Esophagus squamous epithelium (tissue), 5 donors: ENCODE measurements at regions not wholly inside any gene's neighbourhood (a gene's known extent, or its start where the extent isn't known, plus 50 kb on each side); places are given as distances from the start of the nearest gene placed in this dataset.

Experiments
- DNase-seq: peaks from one replicate; lab custom pipeline; 2025; lab: John Stamatoyannopoulos, UW
- H3K27ac ChIP-seq, 4 donors: fragments of 200-600 bp; sonication (generic); one replicate each; pipeline ENCODE4 v1.5.1; 2016 to 2019; ENCODE audit warnings: mild to moderate bottlenecking in 1 of 4
- H3K27me3 ChIP-seq, 4 donors: fragments of 200-600 bp; sonication (generic); 1 replicate in 3 of 4; 2 replicates in 1 of 4; pipeline versions ENCODE4 v1.5.1 to v1.6.0; 2017 to 2021; ENCODE audit warnings: antibody characterized with exemption in 1 of 4
- H3K36me3 ChIP-seq, 3 donors: fragments of 200-600 bp; sonication (generic); one replicate each; pipeline ENCODE4 v1.5.1; 2016 to 2019
- H3K4me1 ChIP-seq, 3 donors: fragments of 200-600 bp; sonication (generic); one replicate each; pipeline ENCODE4 v1.5.1; 2017 to 2019
- H3K4me3 ChIP-seq, 4 donors: fragments of 200-600 bp; sonication (generic); 1 replicate in 3 of 4; 2 replicates in 1 of 4; pipeline ENCODE4 v1.5.1; 2016 to 2019; ENCODE audit warnings: mild to moderate bottlenecking in 2 of 4, moderate library complexity in 1 of 4
- H3K9me3 ChIP-seq, 3 donors: fragments of 200-600 bp; sonication (generic); one replicate each; pipeline ENCODE4 v1.5.1; 2016 to 2019
- POLR2A ChIP-seq, 4 donors: fragments of 450-650 bp; IDR thresholded peaks; one replicate each; pipeline ENCODE4 v1.6.1; 2017; ENCODE audit warnings: antibody characterized with exemption in 4 of 4, mild to moderate bottlenecking in 4 of 4, moderate library complexity in 3 of 4
- WGBS, 2 donors: methylation state at CpG; one replicate each; pipeline ENCODE4 v1.1.5; 2018; 5-methylcytosine and 5-hydroxymethylcytosine counted together
- intact Hi-C: fragments of 100-400 bp; cut with DNase I; formaldehyde crosslinking; loops from one replicate; pipeline ENCODE4 v1.15.0; 2022
- TF ChIP-seq, protein P1 (sequence below), 6 experiments: fragments of 450-650 bp in 4 of 6; fragments of 200-600 bp in 2 of 6; sonication (generic) in 2 of 6; IDR thresholded peaks; one replicate each; pipeline ENCODE4 v1.5.1; 2016 to 2019; ENCODE audit warnings: antibody characterized with exemption in 6 of 6, mild to moderate bottlenecking in 4 of 6, moderate library complexity in 4 of 6
- donor health status: DM: yes; HTN: yes; CAD: no.

DNA sequence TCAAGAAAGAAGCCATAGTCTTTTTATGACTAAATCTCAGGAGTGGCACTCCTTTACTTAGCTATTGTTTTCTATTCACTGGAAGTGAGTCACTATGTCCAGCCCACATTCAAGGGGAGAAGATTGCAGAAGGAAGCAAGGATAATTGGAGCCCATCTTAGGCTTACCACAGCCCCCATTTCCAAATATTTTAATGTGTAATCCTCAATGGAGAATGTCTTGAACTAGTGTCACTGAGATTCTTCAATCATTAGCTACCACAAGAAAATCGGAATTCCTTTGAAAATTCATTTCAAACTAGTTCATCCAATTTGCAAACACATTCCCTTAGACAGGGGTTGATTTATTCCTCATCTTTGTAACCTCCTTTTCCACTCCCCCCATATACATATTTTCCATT lies 84.7 kb downstream of the DLEU7 start:
- H3K27ac ChIP-seq: no peak overlapping the region
- 88 to 96% methylated on average over 1 of the region's 1 CpG for WGBS, 2 donors
- no peaks in the 10 kb centered on the region for H3K36me3 ChIP-seq
- TF ChIP-seq, protein P1, sequence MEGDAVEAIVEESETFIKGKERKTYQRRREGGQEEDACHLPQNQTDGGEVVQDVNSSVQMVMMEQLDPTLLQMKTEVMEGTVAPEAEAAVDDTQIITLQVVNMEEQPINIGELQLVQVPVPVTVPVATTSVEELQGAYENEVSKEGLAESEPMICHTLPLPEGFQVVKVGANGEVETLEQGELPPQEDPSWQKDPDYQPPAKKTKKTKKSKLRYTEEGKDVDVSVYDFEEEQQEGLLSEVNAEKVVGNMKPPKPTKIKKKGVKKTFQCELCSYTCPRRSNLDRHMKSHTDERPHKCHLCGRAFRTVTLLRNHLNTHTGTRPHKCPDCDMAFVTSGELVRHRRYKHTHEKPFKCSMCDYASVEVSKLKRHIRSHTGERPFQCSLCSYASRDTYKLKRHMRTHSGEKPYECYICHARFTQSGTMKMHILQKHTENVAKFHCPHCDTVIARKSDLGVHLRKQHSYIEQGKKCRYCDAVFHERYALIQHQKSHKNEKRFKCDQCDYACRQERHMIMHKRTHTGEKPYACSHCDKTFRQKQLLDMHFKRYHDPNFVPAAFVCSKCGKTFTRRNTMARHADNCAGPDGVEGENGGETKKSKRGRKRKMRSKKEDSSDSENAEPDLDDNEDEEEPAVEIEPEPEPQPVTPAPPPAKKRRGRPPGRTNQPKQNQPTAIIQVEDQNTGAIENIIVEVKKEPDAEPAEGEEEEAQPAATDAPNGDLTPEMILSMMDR (IDR thresholded peaks at IDR 0.05): no peak
- no peak for TF ChIP-seq POLR2A (IDR thresholded peaks at IDR 0.05)
- H3K9me3 ChIP-seq: peaks cover 0 to 8% (median 5%) of the 10 kb centered on the region in 3 donors
- no peaks in the 10 kb centered on the region for H3K27me3 ChIP-seq
- intact Hi-C loops: no loop called here
- H3K4me1 ChIP-seq: peaks cover 4 to 22% (median 5%) of the 10 kb centered on the region in 3 donors
- H3K4me3 ChIP-seq: no peak overlapping the region
- DNase-seq: no peak

DNA sequence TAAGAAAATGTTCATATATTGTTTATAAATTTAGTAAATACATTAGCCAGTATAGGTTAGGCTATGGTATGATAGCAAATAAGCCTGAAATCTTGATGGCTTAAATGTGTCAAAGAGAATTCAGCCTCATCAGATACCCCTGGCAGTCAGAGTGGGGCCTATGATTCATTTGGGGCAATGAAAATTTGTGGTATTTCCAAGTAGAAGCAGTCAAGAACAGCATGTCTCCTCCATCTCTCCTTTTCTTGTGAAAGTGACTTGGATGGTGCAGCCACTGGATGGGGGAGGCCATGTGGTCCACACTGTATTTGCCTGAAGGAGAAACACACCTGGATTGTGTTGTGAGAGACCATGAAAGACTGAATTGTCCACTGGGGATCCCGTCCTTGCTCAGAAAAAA lies 82.7 kb downstream of the DLEU7 start:
- no peak for DNase-seq
- Histone ChIP-seq H3K4me3 (no peak overlapping the region), H3K9me3 (peaks cover 0 to 8% (median 5%) of the 10 kb centered on the region in 3 donors), H3K27me3 (no peaks in the 10 kb centered on the region), H3K27ac (no peak overlapping the region), H3K36me3 (no peaks in the 10 kb centered on the region), H3K4me1 (peaks cover 4 to 20% (median 5%) of the 10 kb centered on the region in 3 donors)
- intact Hi-C loops: no loop called here
- no peak for TF ChIP-seq POLR2A (IDR thresholded peaks at IDR 0.05)
- TF ChIP-seq, protein P1 (IDR thresholded peaks at IDR 0.05): no peak
- WGBS, 2 donors: 60 to 90% methylated on average over 1 of the region's 1 CpG

GRCh38 chr13:50761406-50761805 lies 82.1 kb downstream of the DLEU7 start:
- H3K27ac ChIP-seq: no peak overlapping the region
- DNase-seq: no peak
- no peaks in the 10 kb centered on the region for H3K36me3 ChIP-seq
- H3K9me3 ChIP-seq: peaks cover 0 to 8% (median 5%) of the 10 kb centered on the region in 3 donors
- intact Hi-C loops: no loop called here
- no peak overlapping the region for H3K4me3 ChIP-seq
- TF ChIP-seq, protein P1 (IDR thresholded peaks at IDR 0.05): no peak
- no peak for TF ChIP-seq POLR2A (IDR thresholded peaks at IDR 0.05)
- no peaks in the 10 kb centered on the region for H3K27me3 ChIP-seq
- peaks cover 4 to 13% (median 5%) of the 10 kb centered on the region in 3 donors for H3K4me1 ChIP-seq
- 33 to 45% methylated on average over 1 of the region's 1 CpG for WGBS, 2 donors

GRCh38 chr13:50762969-50763567 lies 80.4 kb downstream of the DLEU7 start:
- H3K27me3 ChIP-seq: no peaks in the 10 kb centered on the region
- H3K4me3 ChIP-seq: no peak overlapping the region
- H3K27ac ChIP-seq: no peak overlapping the region
- DNase-seq: no peak
- 82 to 95% methylated on average over 4 of the region's 4 CpGs for WGBS, 2 donors
- no peaks in the 10 kb centered on the region for H3K4me1 ChIP-seq
- intact Hi-C loops: no loop called here
- peaks cover 0 to 5% (median 5%) of the 10 kb centered on the region in 3 donors for H3K9me3 ChIP-seq
- no peaks in the 10 kb centered on the region for H3K36me3 ChIP-seq
- TF ChIP-seq, protein P1 (IDR thresholded peaks at IDR 0.05): no peak
- TF ChIP-seq POLR2A (IDR thresholded peaks at IDR 0.05): no peak

GRCh38 chr13:50766013-50766412 lies 77.5 kb downstream of the DLEU7 start:
- DNase-seq: no peak
- Histone ChIP-seq H3K36me3 (no peaks in the 10 kb centered on the region), H3K4me1 (no peaks in the 10 kb centered on the region), H3K9me3 (no peaks in the 10 kb centered on the region), H3K27ac (no peak overlapping the region), H3K4me3 (no peak overlapping the region), H3K27me3 (no peaks in the 10 kb centered on the region)
- intact Hi-C loops: no loop called here
- no peak for TF ChIP-seq POLR2A (IDR thresholded peaks at IDR 0.05)
- TF ChIP-seq, protein P1 (IDR thresholded peaks at IDR 0.05): no peak
- 74 to 83% methylated on average over 6 of the region's 6 CpGs for WGBS, 2 donors
